ENCODE measurements at regions not wholly inside any gene's neighbourhood (a gene's known extent, or its start where the extent isn't known, plus 50 kb on each side); places are given as distances from the start of the nearest gene placed in this dataset.

- DNase-seq (ENCODE audit: low spot score), result no peak
- Histone ChIP-seq H3K4me3 (no peak overlapping the region), H3K27ac (peak overlapping the region in 1 of 2 donors; percentile 57)
- TF ChIP-seq, protein P1, sequence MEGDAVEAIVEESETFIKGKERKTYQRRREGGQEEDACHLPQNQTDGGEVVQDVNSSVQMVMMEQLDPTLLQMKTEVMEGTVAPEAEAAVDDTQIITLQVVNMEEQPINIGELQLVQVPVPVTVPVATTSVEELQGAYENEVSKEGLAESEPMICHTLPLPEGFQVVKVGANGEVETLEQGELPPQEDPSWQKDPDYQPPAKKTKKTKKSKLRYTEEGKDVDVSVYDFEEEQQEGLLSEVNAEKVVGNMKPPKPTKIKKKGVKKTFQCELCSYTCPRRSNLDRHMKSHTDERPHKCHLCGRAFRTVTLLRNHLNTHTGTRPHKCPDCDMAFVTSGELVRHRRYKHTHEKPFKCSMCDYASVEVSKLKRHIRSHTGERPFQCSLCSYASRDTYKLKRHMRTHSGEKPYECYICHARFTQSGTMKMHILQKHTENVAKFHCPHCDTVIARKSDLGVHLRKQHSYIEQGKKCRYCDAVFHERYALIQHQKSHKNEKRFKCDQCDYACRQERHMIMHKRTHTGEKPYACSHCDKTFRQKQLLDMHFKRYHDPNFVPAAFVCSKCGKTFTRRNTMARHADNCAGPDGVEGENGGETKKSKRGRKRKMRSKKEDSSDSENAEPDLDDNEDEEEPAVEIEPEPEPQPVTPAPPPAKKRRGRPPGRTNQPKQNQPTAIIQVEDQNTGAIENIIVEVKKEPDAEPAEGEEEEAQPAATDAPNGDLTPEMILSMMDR (IDR thresholded peaks at IDR 0.05), result no peak
Observed at GRCh38 chr6:14727494-14728395, 518.1 kb upstream of the JARID2 start.

- DNase-seq (ENCODE audit: low spot score), result no peak
- TF ChIP-seq, protein P1 (IDR thresholded peaks at IDR 0.05), result no peak
- peak overlapping the region in 1 of 2 donors; percentile 24 for H3K27ac ChIP-seq
- no peak overlapping the region for H3K4me3 ChIP-seq
Observed at GRCh38 chr6:14728396-14729024, 517.4 kb upstream of the JARID2 start.

DNA sequence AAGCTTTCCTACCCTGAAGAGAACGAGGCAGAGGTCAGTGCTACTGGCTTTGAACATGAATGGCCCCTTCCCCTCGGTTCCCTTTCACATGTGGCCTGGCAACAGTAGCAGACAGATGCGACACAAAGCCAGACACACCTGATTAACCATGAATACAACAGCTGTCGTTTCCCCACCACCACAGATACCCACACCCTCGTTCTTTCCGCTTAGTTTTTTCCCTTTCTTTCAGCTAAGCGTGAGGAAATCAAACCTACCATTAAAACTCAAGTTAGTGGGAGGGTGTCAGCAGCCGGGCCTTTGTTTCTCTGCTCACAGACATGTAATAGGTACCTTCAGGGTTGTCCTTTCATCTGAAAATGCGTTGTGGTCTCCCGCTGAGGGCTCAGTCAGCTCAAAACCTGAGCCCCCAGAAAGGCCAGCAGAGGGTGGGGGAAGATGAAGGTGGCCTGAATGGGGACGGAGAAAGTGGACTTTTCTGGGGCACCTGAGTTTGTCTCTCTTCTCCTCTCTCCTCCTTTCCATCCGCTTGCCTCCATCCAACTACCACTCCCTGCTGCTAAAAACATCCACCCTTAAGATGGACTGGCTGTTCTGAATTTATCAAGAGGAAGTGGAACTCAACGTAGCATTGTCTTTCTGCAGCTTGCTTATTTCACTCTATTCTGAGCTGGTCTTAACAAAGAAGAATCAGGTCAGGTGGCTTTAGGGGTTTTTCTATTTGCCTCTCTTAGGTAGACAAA is 516.6 kb upstream of the JARID2 start:
- DNase-seq (ENCODE audit: low spot score), result no peak

DNA sequence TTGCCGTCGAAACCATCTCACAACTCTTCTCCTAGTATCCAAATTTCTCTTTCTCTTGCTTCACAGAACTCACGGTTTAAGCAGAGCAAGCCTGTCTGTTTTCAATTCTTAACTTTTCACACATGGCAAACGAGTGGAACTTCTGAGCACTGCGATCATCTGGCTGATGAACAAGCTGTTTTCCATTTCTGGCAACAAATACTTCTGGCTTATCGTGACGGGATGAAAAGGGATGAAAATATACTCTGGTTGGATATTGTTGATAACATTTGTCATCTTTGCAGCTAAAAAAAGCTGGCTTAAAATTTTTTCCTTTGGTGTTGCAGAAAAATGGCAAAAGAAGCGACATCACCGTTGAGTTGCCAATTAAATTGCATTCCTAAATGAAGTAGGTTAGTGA is 515.2 kb upstream of the JARID2 start:
- DNase-seq (ENCODE audit: low spot score), result no peak
- Histone ChIP-seq H3K4me3 (no peak overlapping the region), H3K27ac (no peak overlapping the region)
- TF ChIP-seq, protein P1 (IDR thresholded peaks at IDR 0.05), result no peak

More for the DNA sequence above, 516.6 kb upstream of the JARID2 start:
- H3K4me3 ChIP-seq, result no peak overlapping the region
- TF ChIP-seq, protein P1 (IDR thresholded peaks at IDR 0.05), result no peak
- H3K27ac ChIP-seq, result peak overlapping the region in 1 of 2 donors; percentile 7

DNA sequence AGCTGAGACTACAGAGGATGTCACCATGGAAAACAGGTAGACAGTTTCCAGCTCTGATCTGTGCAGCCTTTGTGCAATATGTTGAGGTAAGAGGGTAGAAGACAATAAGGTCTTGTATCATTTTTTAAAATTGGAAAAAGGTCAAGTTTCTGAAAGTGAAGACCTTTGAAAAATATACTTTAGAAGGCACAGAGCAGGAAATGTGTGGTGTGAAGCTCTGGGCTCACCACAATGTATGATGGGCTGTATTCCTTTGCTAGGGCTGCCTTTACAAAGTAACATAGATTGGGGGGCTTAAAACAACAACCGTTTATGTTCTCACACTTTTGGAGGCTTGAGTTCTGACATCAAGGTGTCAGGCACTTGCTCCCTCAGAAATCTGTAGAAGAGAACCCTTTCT is 514.3 kb upstream of the JARID2 start:
- Histone ChIP-seq H3K4me3 (no peak overlapping the region), H3K27ac (no peak overlapping the region)
- no peak for DNase-seq (ENCODE audit: low spot score)
- TF ChIP-seq, protein P1 (IDR thresholded peaks at IDR 0.05), result no peak

DNA sequence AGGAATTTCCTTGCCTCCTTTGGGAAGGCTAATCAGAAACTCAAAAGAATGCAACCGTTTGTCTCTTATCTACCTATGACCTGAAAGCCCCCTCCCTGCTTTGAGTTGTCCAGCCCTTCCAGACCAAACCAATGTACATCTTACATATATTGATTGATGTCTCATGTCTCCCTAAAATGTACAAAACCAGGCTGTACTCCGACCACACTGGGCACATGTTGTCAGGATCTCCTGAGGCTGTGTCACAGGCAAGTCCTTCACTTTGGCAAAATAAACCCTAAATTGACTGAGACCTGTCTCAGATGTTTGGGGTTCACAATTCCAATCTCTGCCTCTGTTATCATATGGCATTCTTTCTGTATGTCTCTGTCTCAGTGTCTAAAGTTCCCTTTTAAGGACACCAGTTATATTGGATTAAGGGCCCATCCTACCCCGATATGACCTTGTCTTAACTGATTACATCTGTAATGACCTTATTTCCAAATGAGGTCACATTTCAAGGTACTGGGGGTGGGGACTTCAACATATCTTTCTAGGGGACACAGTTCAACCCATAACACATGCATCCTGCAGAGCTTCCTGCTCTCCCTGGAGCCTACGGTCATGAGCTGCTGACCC is 513.5 kb upstream of the JARID2 start:
- Histone ChIP-seq H3K4me3 (no peak overlapping the region), H3K27ac (no peak overlapping the region)
- TF ChIP-seq, protein P1 (IDR thresholded peaks at IDR 0.05), result no peak
- DNase-seq (ENCODE audit: low spot score), result no peak

Measured in coronary artery (tissue), 2 donors.